ENCODE measurements at regions not wholly inside any gene's neighbourhood (a gene's known extent, or its start where the extent isn't known, plus 50 kb on each side); places are given as distances from the start of the nearest gene placed in this dataset.
A peak's percentile ranks its signal among the peaks of the same experiment; 100 is the strongest.
"Not testable (repeated sequence)": the region's sequence is repeated elsewhere in the genome, so short reads cannot be mapped to it uniquely, and the experiment has no call there.

GRCh38 chr11:116403794-116404461 lies 368.9 kb downstream of the BUD13 start:
- DNase-seq = no peak

DNA sequence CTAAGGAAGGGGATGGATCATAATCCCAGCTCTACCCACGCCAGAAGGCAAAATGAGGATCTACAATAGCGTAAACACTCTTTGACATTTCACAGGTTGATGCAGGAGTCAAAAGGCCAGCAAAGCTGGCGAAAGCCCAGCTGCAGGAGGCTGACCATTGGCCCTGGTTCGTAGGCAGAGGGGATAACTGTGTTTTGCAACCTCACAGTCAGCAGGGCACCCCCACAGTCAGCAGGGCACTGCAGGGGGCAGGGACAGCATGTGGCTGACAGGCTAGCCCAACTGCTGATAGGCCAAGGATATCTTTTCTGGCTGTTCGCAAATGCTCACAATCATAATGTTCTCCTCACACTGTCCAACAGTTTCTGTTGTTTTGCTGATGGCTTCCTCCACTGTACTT lies 372.7 kb downstream of the BUD13 start:
- DNase-seq = no peak

DNA sequence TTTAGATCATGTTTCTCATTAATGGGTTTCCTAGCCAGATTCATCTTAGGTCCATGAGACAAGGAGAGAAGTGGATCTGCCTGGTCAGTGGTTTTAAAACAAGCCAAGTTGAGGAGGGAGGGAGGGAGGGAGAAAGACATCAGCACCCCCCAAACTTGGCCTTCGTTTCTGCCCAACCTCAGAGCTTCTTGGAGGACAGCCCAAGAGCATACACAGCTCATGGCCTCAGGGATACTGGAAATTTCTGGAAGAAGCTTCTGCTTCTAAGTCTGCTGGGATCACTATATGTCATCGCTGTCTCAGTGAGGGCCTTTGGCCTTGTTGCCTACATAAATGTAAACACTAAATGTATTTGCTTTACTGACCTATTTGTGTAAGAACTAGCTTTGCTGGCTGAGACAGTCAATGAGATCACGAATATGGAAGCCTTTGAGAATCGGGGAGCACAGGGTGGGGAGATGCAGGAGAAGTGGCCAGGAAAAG lies 375.1 kb downstream of the BUD13 start:
- no peak for DNase-seq

- DNase-seq = no peak
Measured at GRCh38 chr11:116396331-116396730, 376.5 kb downstream of the BUD13 start.

- peak; percentile 61 for DNase-seq
Measured at GRCh38 chr11:116394022-116394421, 378.8 kb downstream of the BUD13 start.

DNA sequence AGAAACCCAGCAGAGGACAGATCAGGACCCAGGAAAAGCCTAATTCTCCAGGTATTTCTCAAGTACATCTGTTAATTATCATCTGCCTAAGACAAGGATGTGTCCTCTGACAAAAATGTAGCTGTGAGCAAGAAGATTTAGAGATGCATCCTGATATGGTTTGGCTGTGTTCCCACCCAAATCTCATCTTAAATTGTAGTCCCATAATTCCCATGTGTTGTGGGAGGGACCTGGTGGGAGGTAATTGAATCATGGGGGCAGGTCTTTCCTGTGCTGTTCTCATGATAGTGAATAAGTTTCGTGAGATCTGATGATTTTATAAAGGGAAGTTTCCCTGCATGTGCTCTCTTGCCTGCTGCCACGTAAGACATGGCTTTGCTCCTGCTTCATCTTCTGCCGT lies 381.8 kb downstream of the BUD13 start:
- no peak for DNase-seq

- DNase-seq = no peak
Measured at GRCh38 chr11:116388146-116388545, 384.6 kb downstream of the BUD13 start.

- DNase-seq = no peak
Measured at GRCh38 chr11:116387641-116388040, 385.1 kb downstream of the BUD13 start.

GRCh38 chr11:116386118-116386699 lies 386.6 kb downstream of the BUD13 start:
- DNase-seq = no peak

DNA sequence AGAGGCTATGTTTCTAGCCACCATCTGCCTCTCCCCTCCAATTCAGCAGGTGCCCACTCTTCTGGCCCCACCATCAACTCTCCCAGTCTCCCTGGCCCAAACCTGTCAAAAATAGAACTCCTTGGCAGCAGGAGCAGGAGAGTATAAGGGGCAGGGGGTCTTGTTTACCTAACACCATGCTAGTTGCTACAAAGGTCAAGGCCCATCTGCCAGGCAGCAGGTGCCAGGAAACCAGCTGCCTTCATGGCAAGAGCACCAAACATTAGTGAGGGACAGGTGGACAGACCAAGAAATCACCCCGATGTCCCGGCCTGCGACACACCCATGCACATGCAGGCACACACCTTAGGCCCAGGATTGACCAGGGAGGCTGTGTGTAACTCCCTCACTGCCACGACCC lies 387.9 kb downstream of the BUD13 start:
- DNase-seq = no peak

DNA sequence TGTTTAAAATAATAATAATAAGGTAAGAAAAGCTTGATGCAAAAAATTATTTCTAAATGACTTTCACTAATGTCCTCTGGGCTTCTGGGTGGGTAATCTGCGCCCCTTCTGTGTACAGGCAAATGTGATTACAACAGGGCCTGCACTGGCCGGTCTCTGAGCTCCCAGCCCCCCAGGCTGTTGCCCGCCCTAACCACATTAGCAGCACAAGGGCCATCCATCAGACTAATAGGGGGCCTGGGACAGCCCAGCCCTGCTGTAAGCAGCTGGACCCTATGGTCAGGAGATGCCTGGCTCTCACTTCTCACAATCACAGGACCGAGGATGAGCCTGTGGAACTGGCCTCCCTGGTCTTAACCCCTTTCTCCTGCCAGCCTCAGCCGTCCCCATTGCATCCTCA lies 388.4 kb downstream of the BUD13 start:
- peak; percentile 61 for DNase-seq

DNA sequence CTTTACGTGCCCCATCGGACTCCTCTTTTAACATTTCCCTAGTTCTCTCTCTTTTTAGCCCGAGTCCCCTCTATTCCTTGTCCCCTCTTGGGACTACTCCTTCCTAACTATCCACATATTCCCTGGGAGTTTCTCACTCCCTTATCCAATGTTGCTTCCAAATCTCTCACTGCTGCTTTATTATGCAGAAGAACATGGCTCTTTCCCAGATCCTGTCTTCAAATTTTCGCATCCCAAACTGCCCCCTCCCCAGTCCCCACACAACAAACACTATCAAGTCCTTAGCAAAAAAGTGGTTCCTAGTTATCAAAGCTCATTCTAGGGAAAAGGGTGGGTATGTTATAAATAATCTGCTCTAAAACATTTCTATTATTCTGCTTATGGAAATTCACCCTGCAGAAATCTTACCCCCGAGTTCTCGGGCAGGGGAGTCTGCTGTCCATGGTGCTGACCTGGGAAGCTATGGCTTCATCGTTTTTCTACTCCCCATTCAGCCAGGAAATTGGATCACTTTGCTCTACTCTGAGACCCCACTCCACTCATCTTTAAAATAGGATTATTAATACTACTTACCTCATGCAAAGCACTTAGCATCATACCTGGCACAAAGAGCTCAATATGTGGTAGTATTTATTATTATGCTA lies 393.5 kb downstream of the BUD13 start:
- DNase-seq = no peak

GRCh38 chr11:116376547-116376946 lies 396.2 kb downstream of the BUD13 start:
- no peak for DNase-seq

- no peak for DNase-seq
Measured at GRCh38 chr11:116376054-116376453, 396.7 kb downstream of the BUD13 start.

DNA sequence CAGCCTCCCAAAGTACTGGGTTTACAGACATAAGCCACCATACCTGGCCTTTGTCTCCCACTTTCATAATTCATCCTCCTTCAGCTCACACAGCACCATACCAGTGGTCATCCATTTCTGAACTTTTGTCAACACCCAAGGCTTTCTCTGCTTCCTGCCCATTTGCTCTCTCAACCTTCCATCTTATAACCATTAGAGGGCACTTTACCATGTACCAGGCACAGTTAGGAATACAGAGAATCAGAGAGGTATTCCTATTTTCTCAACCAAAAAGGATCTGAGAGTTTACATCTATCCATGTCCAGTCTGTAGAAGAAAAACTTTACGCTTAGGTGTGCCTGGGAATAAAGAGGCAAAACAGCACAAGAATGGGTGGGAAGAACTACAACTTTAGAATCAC lies 397.6 kb downstream of the BUD13 start:
- DNase-seq = no peak

GRCh38 chr11:116374085-116374484 lies 398.7 kb downstream of the BUD13 start:
- DNase-seq = no peak

DNA sequence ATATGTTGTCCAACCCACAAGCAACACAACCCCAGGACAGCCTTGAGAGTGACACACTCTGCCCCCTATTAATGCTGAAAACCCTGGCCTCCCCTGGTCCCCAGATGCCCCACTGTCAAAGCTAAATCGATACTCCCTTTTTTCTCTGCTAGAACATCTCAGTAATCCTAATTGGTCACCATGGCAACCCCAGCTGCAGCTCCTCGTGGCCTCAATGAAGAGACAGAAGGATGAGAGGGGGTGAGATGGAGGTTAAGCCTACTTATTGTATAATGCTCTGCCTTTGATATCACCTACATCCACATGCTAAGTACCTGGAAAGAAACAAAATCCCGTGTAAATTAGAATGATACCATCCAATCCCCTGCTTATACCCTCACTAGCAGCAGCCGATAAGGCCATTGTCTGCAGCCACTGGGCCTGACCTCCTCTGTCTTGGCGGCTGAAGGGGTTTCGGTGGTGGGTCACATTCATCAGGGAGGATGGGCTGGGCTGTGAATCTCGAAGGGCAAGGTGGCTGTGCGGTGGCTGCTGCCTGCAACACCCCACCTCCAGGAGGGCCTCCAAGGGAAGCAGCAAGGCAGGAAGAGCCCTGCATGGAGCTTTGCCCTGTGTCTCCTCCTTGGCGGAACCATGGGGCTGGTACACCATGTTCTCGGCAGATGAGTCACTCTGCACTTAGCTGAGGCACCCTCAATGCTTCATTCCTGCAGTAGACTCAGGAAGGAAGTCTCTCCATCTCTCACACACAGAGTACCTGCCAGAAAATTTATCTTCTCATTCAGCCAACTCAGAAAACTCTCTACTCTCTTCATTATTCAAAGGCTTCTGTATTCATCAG lies 399.5 kb downstream of the BUD13 start:
- no peak for DNase-seq

GRCh38 chr11:116371146-116371545 lies 401.6 kb downstream of the BUD13 start:
- DNase-seq = no peak

GRCh38 chr11:116368784-116369183 lies 404.0 kb downstream of the BUD13 start:
- no peak for DNase-seq

DNA sequence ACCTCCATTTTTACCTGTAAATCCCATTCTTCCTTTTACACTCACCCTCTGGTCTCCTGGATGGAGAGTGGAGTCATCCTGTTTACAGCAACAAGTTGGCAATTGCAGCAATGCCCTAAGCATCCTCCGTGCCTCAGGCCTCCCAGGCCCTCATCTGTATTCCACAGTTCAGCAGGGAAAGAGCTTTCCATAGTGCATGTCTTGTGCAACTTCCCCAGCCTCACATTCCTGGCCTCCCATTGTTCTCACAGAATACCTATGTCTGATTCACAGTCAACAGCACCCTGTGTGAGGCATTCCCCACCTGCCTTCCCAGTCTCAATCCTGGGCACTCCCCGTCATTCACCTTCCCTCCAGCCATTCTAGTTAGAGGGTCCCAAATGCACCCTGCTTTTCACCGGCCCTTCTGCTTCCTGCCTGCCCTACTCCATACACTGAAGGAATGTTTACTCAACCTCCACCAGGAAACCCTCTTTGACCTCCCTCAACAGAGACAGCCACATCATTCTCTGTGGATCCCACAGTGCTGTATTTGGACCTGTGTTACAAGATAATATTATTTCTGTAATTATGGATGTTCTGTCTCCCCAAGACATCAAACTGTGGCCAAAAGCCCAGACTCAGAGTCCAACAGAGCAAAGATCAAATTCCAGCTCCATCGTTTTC lies 405.7 kb downstream of the BUD13 start:
- peak; percentile 94 for DNase-seq

DNA sequence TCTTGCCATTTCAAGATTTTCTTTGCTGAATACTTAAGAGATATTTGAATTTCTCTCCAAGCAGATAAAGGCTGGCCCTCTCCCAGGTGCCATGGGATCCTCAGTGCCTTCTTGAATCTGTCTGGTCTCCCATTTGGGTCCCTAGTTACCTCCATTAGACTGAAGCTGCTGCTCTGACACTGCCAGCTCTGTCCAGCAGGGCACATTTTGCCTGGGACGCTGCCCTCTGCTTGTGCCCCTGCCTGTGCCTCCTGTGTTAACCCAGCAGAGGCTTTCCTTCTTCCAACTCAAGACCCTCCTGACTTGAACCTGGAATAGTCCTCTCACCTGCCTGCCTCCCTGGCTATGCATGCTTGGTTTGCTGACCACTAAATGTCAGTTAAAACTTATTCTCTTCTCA lies 406.3 kb downstream of the BUD13 start:
- no peak for DNase-seq

DNA sequence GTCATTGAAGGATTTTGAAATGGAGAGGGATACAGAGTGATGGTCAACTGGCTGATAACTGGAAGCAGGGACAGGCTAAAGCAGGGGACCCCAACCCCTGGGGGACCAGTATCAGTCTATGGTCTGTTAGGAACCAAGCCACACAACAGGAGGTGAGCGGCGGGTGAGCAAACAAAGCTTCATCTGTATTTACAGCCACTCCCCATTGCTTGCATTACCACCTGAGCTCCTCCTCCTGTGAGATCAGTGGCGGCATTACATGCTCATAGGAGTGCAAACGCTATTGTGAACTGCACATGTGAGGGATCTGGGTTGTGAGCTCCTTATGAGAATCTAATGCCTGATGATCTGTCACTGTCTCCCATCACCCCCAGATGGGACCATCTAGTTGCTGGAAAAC lies 407.9 kb downstream of the BUD13 start:
- not testable (repeated sequence) for DNase-seq

- no peak for DNase-seq
Measured at GRCh38 chr11:116364348-116364747, 408.4 kb downstream of the BUD13 start.
